ENCODE measurements at regions not wholly inside any gene's neighbourhood (a gene's known extent, or its start where the extent isn't known, plus 50 kb on each side); places are given as distances from the start of the nearest gene placed in this dataset.

DNA sequence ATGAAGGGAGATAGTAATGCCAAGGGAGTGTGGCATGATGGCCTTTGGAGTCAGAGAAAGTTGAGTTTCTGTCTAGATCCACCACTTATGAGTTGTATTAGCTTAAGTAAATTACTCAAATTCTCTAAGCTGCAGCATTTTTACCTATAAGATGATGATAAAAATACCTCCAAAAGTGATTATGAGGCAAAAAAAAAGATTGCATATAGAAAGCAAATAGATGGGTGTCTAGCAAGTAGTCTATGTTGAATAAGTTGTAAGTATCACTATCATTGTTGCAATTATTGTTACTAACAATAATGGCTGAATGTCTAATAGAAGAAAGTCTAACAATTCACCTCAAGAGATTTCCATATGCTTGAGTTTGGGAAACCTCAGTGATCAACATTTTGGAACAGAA lies 959.2 kb upstream of the GJE1 start:
- H3K4me3 Mint-ChIP-seq (ENCODE audit: unreplicated experiment), result no peak overlapping the region
- DNase-seq (ENCODE audit: low read depth), result no peak
- H3K79me2 ChIP-seq (ENCODE audit: insufficient read depth, low read length), result no peaks in the 10 kb centered on the region
- H3K27me3 Mint-ChIP-seq (ENCODE audit: low read depth, unreplicated experiment), result no peaks in the 10 kb centered on the region
- no peaks in the 10 kb centered on the region for H3K4me1 ChIP-seq (ENCODE audit: insufficient read depth, low read length)
- H3K36me3 ChIP-seq (ENCODE audit: insufficient read depth, low read length), result no peaks in the 10 kb centered on the region
- H3K4me3 ChIP-seq (ENCODE audit: insufficient read depth, low read depth, low read length), result no peak overlapping the region
- H3K4me2 ChIP-seq (ENCODE audit: low read length), result no peak overlapping the region
- H3K27ac ChIP-seq (ENCODE audit: low read depth, low read length), result no peak overlapping the region
- no peak overlapping the region for H3K27ac Mint-ChIP-seq (ENCODE audit: unreplicated experiment)
- FAIRE-seq, result no peak
- no peak overlapping the region for H2AFZ ChIP-seq (ENCODE audit: low read depth, low read length)
- TF ChIP-seq, protein P1, sequence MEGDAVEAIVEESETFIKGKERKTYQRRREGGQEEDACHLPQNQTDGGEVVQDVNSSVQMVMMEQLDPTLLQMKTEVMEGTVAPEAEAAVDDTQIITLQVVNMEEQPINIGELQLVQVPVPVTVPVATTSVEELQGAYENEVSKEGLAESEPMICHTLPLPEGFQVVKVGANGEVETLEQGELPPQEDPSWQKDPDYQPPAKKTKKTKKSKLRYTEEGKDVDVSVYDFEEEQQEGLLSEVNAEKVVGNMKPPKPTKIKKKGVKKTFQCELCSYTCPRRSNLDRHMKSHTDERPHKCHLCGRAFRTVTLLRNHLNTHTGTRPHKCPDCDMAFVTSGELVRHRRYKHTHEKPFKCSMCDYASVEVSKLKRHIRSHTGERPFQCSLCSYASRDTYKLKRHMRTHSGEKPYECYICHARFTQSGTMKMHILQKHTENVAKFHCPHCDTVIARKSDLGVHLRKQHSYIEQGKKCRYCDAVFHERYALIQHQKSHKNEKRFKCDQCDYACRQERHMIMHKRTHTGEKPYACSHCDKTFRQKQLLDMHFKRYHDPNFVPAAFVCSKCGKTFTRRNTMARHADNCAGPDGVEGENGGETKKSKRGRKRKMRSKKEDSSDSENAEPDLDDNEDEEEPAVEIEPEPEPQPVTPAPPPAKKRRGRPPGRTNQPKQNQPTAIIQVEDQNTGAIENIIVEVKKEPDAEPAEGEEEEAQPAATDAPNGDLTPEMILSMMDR (IDR thresholded peaks at IDR 0.05; ENCODE audit: insufficient read depth, low read depth, low read length), result no peak
- no peak for TF ChIP-seq EZH2 (IDR thresholded peaks at IDR 0.05; ENCODE audit: insufficient read depth, low read length)
- no peaks in the 10 kb centered on the region for H3K27me3 ChIP-seq (ENCODE audit: insufficient read depth, low read length)
- H3K9me3 ChIP-seq (ENCODE audit: insufficient read depth, low read depth, low read length), result no peaks in the 10 kb centered on the region
- peaks cover 9% of the 10 kb centered on the region for H3K4me1 Mint-ChIP-seq (ENCODE audit: low read depth, unreplicated experiment)
- H3K36me3 Mint-ChIP-seq (ENCODE audit: low read depth, unreplicated experiment), result no peaks in the 10 kb centered on the region
- no peak overlapping the region for H3K9ac ChIP-seq (ENCODE audit: low read length)
- H3K9me3 Mint-ChIP-seq (ENCODE audit: unreplicated experiment), result peaks cover 6% of the 10 kb centered on the region
- no peaks in the 10 kb centered on the region for H4K20me1 ChIP-seq (ENCODE audit: insufficient read depth, low read length)

DNA sequence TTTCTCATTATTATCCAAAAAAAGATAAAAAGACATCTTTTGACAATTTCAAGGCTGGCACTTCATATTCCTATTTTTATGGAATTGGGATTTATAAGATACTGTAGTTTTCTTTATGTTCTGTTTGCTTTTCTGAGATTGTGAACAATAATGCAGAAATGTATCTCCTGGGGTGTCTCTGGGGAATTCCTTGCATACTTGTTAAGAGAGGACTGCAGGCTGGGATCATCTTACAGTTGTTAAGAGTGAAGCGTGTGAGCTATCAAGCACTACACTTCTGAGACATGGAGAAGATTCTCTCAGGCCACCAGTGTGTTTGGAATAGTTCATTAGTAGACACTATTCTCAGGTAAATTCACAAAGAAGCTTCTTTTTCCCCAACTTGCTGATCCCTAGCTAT lies 963.3 kb upstream of the GJE1 start:
- Mint-ChIP-seq H3K9me3 (ENCODE audit: unreplicated experiment) (peaks cover 7% of the 10 kb centered on the region), H3K27me3 (ENCODE audit: low read depth, unreplicated experiment) (no peaks in the 10 kb centered on the region), H3K4me1 (ENCODE audit: low read depth, unreplicated experiment) (peaks cover 14% of the 10 kb centered on the region), H3K27ac (ENCODE audit: unreplicated experiment) (peak overlapping the region; percentile 73), H3K4me3 (ENCODE audit: unreplicated experiment) (no peak overlapping the region), H3K36me3 (ENCODE audit: low read depth, unreplicated experiment) (no peaks in the 10 kb centered on the region)
- no peaks in the 10 kb centered on the region for H3K27me3 ChIP-seq (ENCODE audit: insufficient read depth, low read length)
- peak overlapping the region; percentile 44 for H3K4me2 ChIP-seq (ENCODE audit: low read length)
- H4K20me1 ChIP-seq (ENCODE audit: insufficient read depth, low read length), result no peaks in the 10 kb centered on the region
- TF ChIP-seq, protein P1 (IDR thresholded peaks at IDR 0.05; ENCODE audit: insufficient read depth, low read depth, low read length), result no peak
- TF ChIP-seq EZH2 (IDR thresholded peaks at IDR 0.05; ENCODE audit: insufficient read depth, low read length), result no peak
- H3K79me2 ChIP-seq (ENCODE audit: insufficient read depth, low read length), result no peaks in the 10 kb centered on the region
- DNase-seq (ENCODE audit: low read depth), result peak; percentile 72
- no peaks in the 10 kb centered on the region for H3K36me3 ChIP-seq (ENCODE audit: insufficient read depth, low read length)
- H3K4me3 ChIP-seq (ENCODE audit: insufficient read depth, low read depth, low read length), result no peak overlapping the region
- no peaks in the 10 kb centered on the region for H3K9me3 ChIP-seq (ENCODE audit: insufficient read depth, low read depth, low read length)
- H3K27ac ChIP-seq (ENCODE audit: low read depth, low read length), result peak overlapping the region; percentile 38
- FAIRE-seq, result no peak
- H3K4me1 ChIP-seq (ENCODE audit: insufficient read depth, low read length), result no peaks in the 10 kb centered on the region
- H3K9ac ChIP-seq (ENCODE audit: low read length), result no peak overlapping the region
- peak overlapping the region; percentile 2 for H2AFZ ChIP-seq (ENCODE audit: low read depth, low read length)

DNA sequence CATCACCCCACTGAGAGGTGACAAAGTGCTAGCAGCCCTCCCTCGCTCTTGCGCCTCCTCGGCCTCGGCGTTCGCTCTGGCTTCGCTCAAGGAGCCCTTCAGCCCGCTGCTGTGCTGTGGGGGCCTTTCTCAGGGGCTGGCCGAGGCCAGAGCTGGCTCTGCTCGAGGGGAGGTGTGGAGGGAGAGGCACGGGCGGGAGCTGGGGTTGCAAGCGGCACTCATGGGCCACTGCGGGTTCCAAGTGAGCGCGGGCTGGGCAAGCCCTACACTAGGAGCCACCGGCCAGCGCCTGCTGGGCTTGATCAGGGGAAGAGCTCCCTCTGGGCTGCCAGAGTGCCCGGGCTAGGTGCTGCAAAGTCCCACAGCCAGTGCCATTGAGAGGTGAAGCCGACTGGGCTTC lies 964.8 kb upstream of the GJE1 start:
- H3K79me2 ChIP-seq (ENCODE audit: insufficient read depth, low read length), result no peaks in the 10 kb centered on the region
- no peaks in the 10 kb centered on the region for H3K36me3 ChIP-seq (ENCODE audit: insufficient read depth, low read length)
- H3K9me3 Mint-ChIP-seq (ENCODE audit: unreplicated experiment), result peaks cover 8% of the 10 kb centered on the region
- H3K9ac ChIP-seq (ENCODE audit: low read length), result no peak overlapping the region
- no peak overlapping the region for H3K4me3 Mint-ChIP-seq (ENCODE audit: unreplicated experiment)
- H3K27me3 Mint-ChIP-seq (ENCODE audit: low read depth, unreplicated experiment), result no peaks in the 10 kb centered on the region
- H3K9me3 ChIP-seq (ENCODE audit: insufficient read depth, low read depth, low read length), result no peaks in the 10 kb centered on the region
- H3K36me3 Mint-ChIP-seq (ENCODE audit: low read depth, unreplicated experiment), result no peaks in the 10 kb centered on the region
- no peak overlapping the region for H3K4me2 ChIP-seq (ENCODE audit: low read length)
- H3K4me1 Mint-ChIP-seq (ENCODE audit: low read depth, unreplicated experiment), result peaks cover 16% of the 10 kb centered on the region
- no peak overlapping the region for H3K27ac Mint-ChIP-seq (ENCODE audit: unreplicated experiment)
- no peaks in the 10 kb centered on the region for H3K27me3 ChIP-seq (ENCODE audit: insufficient read depth, low read length)
- no peaks in the 10 kb centered on the region for H4K20me1 ChIP-seq (ENCODE audit: insufficient read depth, low read length)
- FAIRE-seq (no peak), DNase-seq (ENCODE audit: low read depth) (no peak)
- no peaks in the 10 kb centered on the region for H3K4me1 ChIP-seq (ENCODE audit: insufficient read depth, low read length)
- H3K27ac ChIP-seq (ENCODE audit: low read depth, low read length), result no peak overlapping the region
- H3K4me3 ChIP-seq (ENCODE audit: insufficient read depth, low read depth, low read length), result no peak overlapping the region
- H2AFZ ChIP-seq (ENCODE audit: low read depth, low read length), result no peak overlapping the region
- no peak for TF ChIP-seq EZH2 (IDR thresholded peaks at IDR 0.05; ENCODE audit: insufficient read depth, low read length)
- TF ChIP-seq, protein P1 (IDR thresholded peaks at IDR 0.05; ENCODE audit: insufficient read depth, low read depth, low read length), result no peak
